PC-3 (cell line): ENCODE measurements at regions not wholly inside any gene's neighbourhood (a gene's known extent, or its start where the extent isn't known, plus 50 kb on each side); places are given as distances from the start of the nearest gene placed in this dataset.

Experiments
- EZH2 ChIP-seq: fragments of 300-600 bp; sonication (generic); IDR thresholded peaks from one replicate; pipeline ENCODE4 v1.6.1; 2017; ENCODE audit warnings: antibody characterized with exemption, mild to moderate bottlenecking, low read length; ENCODE audit not compliant: unreplicated experiment
- EZH2phosphoT487 ChIP-seq: fragments of 300-600 bp; sonication (generic); IDR thresholded peaks from 2 replicates; pipeline ENCODE4 v1.6.1; 2018; ENCODE audit warnings: mild to moderate bottlenecking, antibody characterized with exemption, low read length, borderline replicate concordance
- TF ChIP-seq, protein P1 (sequence below): fragments of 300-600 bp; sonication (generic); conservative IDR thresholded peaks from 2 replicates; pipeline ENCODE4 v1.5.1; 2017; ENCODE audit warnings: antibody characterized with exemption, low read depth, mild to moderate bottlenecking, low read length

DNA sequence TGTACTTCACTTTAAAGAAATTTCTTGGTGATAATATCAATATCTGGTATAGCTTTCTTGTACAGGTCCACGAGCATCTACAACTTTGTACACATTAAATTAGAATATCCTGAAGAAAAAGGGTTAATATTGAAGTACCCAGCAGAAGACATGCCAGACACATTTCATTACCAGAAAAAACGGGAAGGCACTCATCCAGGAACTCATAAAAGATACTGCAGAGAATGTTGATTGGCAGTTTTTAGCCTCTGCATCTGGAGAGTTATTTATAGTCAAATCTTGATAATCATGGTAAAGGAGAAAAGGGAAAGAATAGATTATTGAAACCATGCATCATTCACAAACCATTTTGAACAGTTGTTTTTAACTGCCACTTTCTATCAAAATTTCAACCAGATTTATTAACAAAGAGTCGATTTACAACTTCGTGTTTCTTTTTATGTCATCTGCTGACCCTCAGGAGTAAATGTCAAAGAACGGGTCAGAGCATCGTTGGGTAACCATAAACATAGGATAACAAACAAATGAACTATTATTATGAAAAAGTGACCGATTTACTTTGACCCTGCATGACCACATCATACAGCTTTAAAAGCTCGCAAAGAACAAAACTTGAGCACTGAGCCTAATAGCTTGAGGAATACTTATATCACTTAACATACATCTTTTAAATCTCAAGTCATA lies 229.2 kb upstream of the SGK1 start:
- TF ChIP-seq, protein P1, sequence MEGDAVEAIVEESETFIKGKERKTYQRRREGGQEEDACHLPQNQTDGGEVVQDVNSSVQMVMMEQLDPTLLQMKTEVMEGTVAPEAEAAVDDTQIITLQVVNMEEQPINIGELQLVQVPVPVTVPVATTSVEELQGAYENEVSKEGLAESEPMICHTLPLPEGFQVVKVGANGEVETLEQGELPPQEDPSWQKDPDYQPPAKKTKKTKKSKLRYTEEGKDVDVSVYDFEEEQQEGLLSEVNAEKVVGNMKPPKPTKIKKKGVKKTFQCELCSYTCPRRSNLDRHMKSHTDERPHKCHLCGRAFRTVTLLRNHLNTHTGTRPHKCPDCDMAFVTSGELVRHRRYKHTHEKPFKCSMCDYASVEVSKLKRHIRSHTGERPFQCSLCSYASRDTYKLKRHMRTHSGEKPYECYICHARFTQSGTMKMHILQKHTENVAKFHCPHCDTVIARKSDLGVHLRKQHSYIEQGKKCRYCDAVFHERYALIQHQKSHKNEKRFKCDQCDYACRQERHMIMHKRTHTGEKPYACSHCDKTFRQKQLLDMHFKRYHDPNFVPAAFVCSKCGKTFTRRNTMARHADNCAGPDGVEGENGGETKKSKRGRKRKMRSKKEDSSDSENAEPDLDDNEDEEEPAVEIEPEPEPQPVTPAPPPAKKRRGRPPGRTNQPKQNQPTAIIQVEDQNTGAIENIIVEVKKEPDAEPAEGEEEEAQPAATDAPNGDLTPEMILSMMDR = no peak
- TF ChIP-seq EZH2 = no peak
- TF ChIP-seq EZH2phosphoT487 = no peak
